Sigmoid colon (tissue), 6 donors: ENCODE measurements at regions not wholly inside any gene's neighbourhood (a gene's known extent, or its start where the extent isn't known, plus 50 kb on each side); places are given as distances from the start of the nearest gene placed in this dataset.

Experiments
- DNase-seq: peaks from one replicate; pipeline ENCODE4 v3.0.0-alpha.2; 2019
- H3K27ac ChIP-seq, 4 donors: fragments of 200-600 bp; sonication (generic); one replicate each; pipeline ENCODE4 v1.5.1; 2016 to 2019; ENCODE audit warnings: mild to moderate bottlenecking in 1 of 4
- H3K27me3 ChIP-seq, 3 donors: fragments of 200-600 bp; sonication (generic); one replicate each; pipeline ENCODE4 v1.5.1; 2019; ENCODE audit warnings: mild to moderate bottlenecking in 1 of 3
- H3K36me3 ChIP-seq, 4 donors: fragments of 200-600 bp; sonication (generic); one replicate each; pipeline ENCODE4 v1.5.1; 2016 to 2019
- H3K4me1 ChIP-seq, 4 donors: fragments of 200-600 bp; sonication (generic); one replicate each; pipeline ENCODE4 v1.5.1; 2017 to 2019
- H3K4me3 ChIP-seq, 4 donors: fragments of 200-600 bp; sonication (generic); one replicate each; pipeline ENCODE4 v1.5.1; 2017 to 2019; ENCODE audit warnings: mild to moderate bottlenecking in 2 of 4, moderate library complexity in 1 of 4
- H3K9me3 ChIP-seq, 4 donors: fragments of 200-600 bp in 3 of 4; sonication (generic) in 3 of 4; one replicate each; pipeline versions ENCODE4 v1.5.1 to v1.6.1; 2013 to 2019
- EP300 ChIP-seq, 4 donors: sonication (generic); formaldehyde crosslinking; IDR thresholded peaks; one replicate each; pipeline ENCODE4 v1.6.1; 2017; ENCODE audit warnings: antibody characterized with exemption in 4 of 4
- POLR2A ChIP-seq, 2 donors: fragments of 450-650 bp; IDR thresholded peaks; one replicate each; pipeline ENCODE4 v1.6.1; 2016; ENCODE audit warnings: antibody characterized with exemption in 2 of 2, mild to moderate bottlenecking in 2 of 2, moderate library complexity in 2 of 2
- POLR2AphosphoS5 ChIP-seq, 4 donors: sonication (generic); formaldehyde crosslinking; IDR thresholded peaks; one replicate each; pipeline ENCODE4 v1.6.1; 2017; ENCODE audit warnings: antibody characterized with exemption in 4 of 4
- WGBS, 2 donors: extraction: QIAGEN DNeasy Blood & Tissue Kit; methylation state at CpG; one replicate each; pipeline ENCODE4 v1.1.7; 2013; 5-methylcytosine and 5-hydroxymethylcytosine counted together
- intact Hi-C: fragments of 100-400 bp; cut with DNase I; formaldehyde crosslinking; loops from one replicate; pipeline ENCODE4 v1.15.1; 2023
- TF ChIP-seq, protein P1 (sequence below), 4 experiments: fragments of 450-650 bp in 3 of 4; fragments of 200-600 bp in 1 of 4; IDR thresholded peaks; one replicate each; pipeline ENCODE4 v1.5.1; 2016 to 2019; ENCODE audit warnings: antibody characterized with exemption in 4 of 4, mild to moderate bottlenecking in 3 of 4, moderate library complexity in 2 of 4
- donor health status: healthy with polysubstance abuse.
- donor health status: healthy.

DNA sequence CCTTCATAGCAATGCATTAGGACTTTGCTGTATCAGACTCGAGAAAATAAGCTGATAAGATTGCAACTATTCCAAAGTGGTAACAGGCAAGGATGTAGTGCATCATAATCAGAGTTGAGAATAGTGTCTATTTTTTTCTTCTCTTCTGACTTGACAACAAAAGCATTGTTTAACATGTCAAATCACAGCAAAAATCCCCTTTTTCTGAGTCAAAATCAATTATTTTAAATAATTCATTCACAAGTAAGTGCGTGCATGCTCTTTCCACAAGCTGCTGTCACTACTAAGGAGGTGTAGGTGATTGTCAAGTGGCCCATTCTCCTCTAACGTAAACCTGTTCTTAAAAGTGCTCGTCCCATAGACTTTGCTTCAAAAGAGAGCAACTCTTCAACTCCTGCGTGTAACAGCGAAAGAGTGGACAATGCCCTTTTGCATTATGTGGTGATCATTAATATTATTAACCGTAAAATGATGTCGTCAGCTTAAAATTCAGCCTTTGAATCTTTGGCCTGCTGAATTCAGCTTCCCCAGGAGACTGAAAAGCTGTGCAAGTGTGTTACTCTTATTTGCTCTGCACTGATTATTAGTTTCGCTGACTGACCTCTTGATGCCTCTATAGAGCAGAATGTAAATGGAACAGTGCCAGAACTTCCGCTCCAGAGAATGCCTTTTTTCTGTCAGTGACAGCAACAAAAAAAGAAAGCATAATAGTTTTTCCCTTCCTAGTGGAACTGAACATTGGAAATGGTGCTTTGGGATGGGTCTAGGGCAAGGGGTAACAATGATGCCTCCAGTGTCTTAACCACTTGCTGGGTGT, 680.8 kb upstream of the SEMA6A start:
- WGBS, 2 donors, result 89 to 90% methylated on average over 10 of the region's 10 CpGs
- H3K27me3 ChIP-seq, result no peaks in the 10 kb centered on the region
- H3K4me1 ChIP-seq, result no peaks in the 10 kb centered on the region
- H3K36me3 ChIP-seq, result no peaks in the 10 kb centered on the region
- H3K27ac ChIP-seq, result no peak overlapping the region
- DNase-seq, result no peak
- intact Hi-C loops, result no loop called here
- TF ChIP-seq, protein P1, sequence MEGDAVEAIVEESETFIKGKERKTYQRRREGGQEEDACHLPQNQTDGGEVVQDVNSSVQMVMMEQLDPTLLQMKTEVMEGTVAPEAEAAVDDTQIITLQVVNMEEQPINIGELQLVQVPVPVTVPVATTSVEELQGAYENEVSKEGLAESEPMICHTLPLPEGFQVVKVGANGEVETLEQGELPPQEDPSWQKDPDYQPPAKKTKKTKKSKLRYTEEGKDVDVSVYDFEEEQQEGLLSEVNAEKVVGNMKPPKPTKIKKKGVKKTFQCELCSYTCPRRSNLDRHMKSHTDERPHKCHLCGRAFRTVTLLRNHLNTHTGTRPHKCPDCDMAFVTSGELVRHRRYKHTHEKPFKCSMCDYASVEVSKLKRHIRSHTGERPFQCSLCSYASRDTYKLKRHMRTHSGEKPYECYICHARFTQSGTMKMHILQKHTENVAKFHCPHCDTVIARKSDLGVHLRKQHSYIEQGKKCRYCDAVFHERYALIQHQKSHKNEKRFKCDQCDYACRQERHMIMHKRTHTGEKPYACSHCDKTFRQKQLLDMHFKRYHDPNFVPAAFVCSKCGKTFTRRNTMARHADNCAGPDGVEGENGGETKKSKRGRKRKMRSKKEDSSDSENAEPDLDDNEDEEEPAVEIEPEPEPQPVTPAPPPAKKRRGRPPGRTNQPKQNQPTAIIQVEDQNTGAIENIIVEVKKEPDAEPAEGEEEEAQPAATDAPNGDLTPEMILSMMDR (IDR thresholded peaks at IDR 0.05), result no peak
- TF ChIP-seq POLR2AphosphoS5 (IDR thresholded peaks at IDR 0.05), result no peak
- TF ChIP-seq POLR2A (IDR thresholded peaks at IDR 0.05), result no peak
- no peak for TF ChIP-seq EP300 (IDR thresholded peaks at IDR 0.05)
- H3K4me3 ChIP-seq, result no peak overlapping the region
- no peaks in the 10 kb centered on the region for H3K9me3 ChIP-seq

DNA sequence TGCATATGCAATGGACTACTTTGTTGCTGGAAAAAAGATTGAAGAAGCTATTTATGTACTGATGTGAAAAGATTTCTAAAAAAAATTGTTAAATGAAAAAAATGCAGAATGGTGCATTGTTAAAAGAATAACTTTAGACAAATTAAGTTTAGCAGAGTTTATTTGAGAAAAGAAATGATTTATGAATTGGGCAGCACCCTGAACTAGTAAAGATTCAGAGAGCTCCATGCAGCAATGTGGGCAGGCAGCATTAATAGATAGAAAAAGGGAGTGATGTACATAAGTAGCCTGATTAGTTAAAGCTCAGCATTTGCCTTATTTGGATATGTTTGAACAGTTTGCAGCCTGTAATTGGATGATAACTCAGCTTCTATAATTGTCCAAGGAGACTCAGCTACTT, 677.9 kb upstream of the SEMA6A start:
- no peaks in the 10 kb centered on the region for H3K27me3 ChIP-seq
- TF ChIP-seq POLR2A (IDR thresholded peaks at IDR 0.05) (no peak), POLR2AphosphoS5 (IDR thresholded peaks at IDR 0.05) (no peak), EP300 (IDR thresholded peaks at IDR 0.05) (no peak)
- TF ChIP-seq, protein P1 (IDR thresholded peaks at IDR 0.05), result no peak
- H3K4me1 ChIP-seq, result no peaks in the 10 kb centered on the region
- intact Hi-C loops, result no loop called here
- H3K4me3 ChIP-seq, result no peak overlapping the region
- no peak for DNase-seq
- no peaks in the 10 kb centered on the region for H3K9me3 ChIP-seq
- H3K27ac ChIP-seq, result no peak overlapping the region
- H3K36me3 ChIP-seq, result no peaks in the 10 kb centered on the region

DNA sequence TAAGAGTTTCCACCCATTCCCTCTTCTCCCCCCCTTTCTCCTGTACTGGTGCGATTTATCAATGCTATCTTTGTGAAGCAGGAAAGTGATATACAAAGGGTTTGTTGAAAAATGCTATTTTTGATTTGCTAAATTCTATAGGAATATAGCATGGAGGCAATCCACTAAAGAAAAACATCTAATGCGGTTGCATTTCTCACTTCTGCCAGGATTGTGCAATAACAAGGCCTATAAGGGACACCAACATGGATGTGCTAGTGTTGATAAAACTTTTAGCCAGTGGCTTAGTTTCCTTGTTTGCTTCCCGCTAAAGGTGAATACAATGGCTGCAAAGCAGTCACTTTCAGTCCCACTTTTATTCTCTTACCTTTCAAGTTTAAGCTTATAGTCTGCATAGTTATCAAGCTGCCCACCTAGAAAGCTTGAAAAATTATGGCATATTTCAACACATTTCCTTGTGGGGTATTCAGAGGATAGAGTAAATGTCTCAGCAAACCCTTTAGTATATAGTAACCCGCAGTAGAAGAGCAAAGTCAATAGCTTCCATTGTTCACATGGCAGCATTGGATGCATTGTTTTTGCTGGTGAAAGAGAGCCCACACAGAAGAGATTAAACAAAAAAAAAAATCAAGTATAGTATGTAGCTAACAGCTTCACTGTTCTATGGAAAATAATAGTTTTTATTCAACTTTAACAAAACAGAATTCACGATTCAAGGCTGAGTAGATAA, 674.6 kb upstream of the SEMA6A start:
- no peaks in the 10 kb centered on the region for H3K9me3 ChIP-seq
- H3K36me3 ChIP-seq, result no peaks in the 10 kb centered on the region
- TF ChIP-seq POLR2AphosphoS5 (IDR thresholded peaks at IDR 0.05) (no peak), POLR2A (IDR thresholded peaks at IDR 0.05) (no peak), EP300 (IDR thresholded peaks at IDR 0.05) (no peak)
- TF ChIP-seq, protein P1 (IDR thresholded peaks at IDR 0.05), result no peak
- intact Hi-C loops, result no loop called here
- no peaks in the 10 kb centered on the region for H3K27me3 ChIP-seq
- no peak overlapping the region for H3K27ac ChIP-seq
- peaks cover 0 to 8% (median 2%) of the 10 kb centered on the region in 4 donors for H3K4me1 ChIP-seq
- WGBS, 2 donors, result 86 to 89% methylated on average over 5 of the region's 5 CpGs
- DNase-seq, result no peak
- no peak overlapping the region for H3K4me3 ChIP-seq

DNA sequence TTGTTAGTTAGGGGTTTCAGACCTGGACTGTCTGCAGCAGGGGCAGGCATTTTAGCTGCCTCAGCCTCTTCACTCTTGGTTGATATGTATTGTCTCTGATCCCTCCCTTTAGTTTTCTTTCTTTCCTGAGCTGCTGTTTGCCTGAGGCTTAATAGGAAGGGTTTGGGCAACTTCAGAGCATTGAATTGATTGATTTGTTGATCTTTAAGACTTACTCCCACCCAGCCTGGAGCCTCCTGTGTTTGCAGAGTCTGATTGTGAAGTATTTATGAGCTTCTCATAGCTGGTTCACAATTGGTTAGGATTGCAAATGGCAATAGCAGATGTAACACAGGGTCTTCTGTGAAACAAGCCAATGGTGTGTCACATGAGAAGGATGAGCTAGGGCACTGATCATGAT, 671.8 kb upstream of the SEMA6A start:
- intact Hi-C loops, result no loop called here
- TF ChIP-seq POLR2AphosphoS5 (IDR thresholded peaks at IDR 0.05) (no peak), EP300 (IDR thresholded peaks at IDR 0.05) (no peak), POLR2A (IDR thresholded peaks at IDR 0.05) (no peak)
- TF ChIP-seq, protein P1 (IDR thresholded peaks at IDR 0.05), result no peak
- peaks cover 0 to 8% (median 2%) of the 10 kb centered on the region in 4 donors for H3K4me1 ChIP-seq
- H3K36me3 ChIP-seq, result no peaks in the 10 kb centered on the region
- DNase-seq, result no peak
- no peaks in the 10 kb centered on the region for H3K9me3 ChIP-seq
- H3K27ac ChIP-seq, result no peak overlapping the region
- no peaks in the 10 kb centered on the region for H3K27me3 ChIP-seq
- H3K4me3 ChIP-seq, result no peak overlapping the region
